HCT116 (cell line): ENCODE measurements at regions not wholly inside any gene's neighbourhood (a gene's known extent, or its start where the extent isn't known, plus 50 kb on each side); places are given as distances from the start of the nearest gene placed in this dataset.

Experiments
- ATF3 ChIP-seq: IDR thresholded peaks from 2 replicates; pipeline ENCODE4 v1.6.1; 2012
- CTCF ChIP-seq, 3 experiments: fragments of 200-600 bp in 1 of 3; sonication (generic) in 1 of 3; IDR thresholded peaks in 2 of 3; conservative IDR thresholded peaks in 1 of 3; 2 replicates each; pipeline ENCODE4 v1.5.1; 2012 to 2017; ENCODE audit warnings: low read depth in 2 of 3, low read length in 2 of 3, antibody characterized with exemption in 1 of 3, borderline replicate concordance in 1 of 3, control low read depth in 1 of 3, mild to moderate bottlenecking in 1 of 3, mixed read lengths in 1 of 3, mixed run types in 1 of 3, moderate library complexity in 1 of 3; ENCODE audit not compliant: insufficient read depth in 1 of 3
- EGR1 ChIP-seq: IDR thresholded peaks from 2 replicates; pipeline ENCODE4 v1.6.1; 2012; ENCODE audit warnings: low read depth
- EZH2 ChIP-seq: fragments of 200-600 bp; sonication (generic); IDR thresholded peaks from 2 replicates; pipeline ENCODE4 v1.6.1; 2017; ENCODE audit warnings: antibody characterized with exemption, mixed run types
- EZH2phosphoT487 ChIP-seq: fragments of 200-600 bp; IDR thresholded peaks from 2 replicates; pipeline ENCODE4 v1.6.1; 2018; ENCODE audit warnings: antibody characterized with exemption, borderline replicate concordance
- POLR2A ChIP-seq: IDR thresholded peaks from 2 replicates; pipeline ENCODE4 v1.7.0; 2011; ENCODE audit warnings: borderline replicate concordance; ENCODE audit not compliant: insufficient read depth, insufficient read length; ENCODE audit errors: extremely low read depth
- RAD21 ChIP-seq: IDR thresholded peaks from 2 replicates; pipeline ENCODE4 v1.6.1; 2012; ENCODE audit warnings: low read depth, mild to moderate bottlenecking
- SIN3A ChIP-seq: IDR thresholded peaks from 2 replicates; pipeline ENCODE4 v1.6.1; 2012; ENCODE audit warnings: low read depth
- SP1 ChIP-seq: IDR thresholded peaks from 2 replicates; pipeline ENCODE4 v1.6.1; 2012; ENCODE audit warnings: low read depth
- TCF7L2 ChIP-seq: IDR thresholded peaks from 2 replicates; pipeline ENCODE4 v1.7.0; 2011; ENCODE audit warnings: borderline replicate concordance, inconsistent platforms; ENCODE audit not compliant: insufficient read depth, insufficient read length; ENCODE audit errors: extremely low read depth
- YY1 ChIP-seq: IDR thresholded peaks from 2 replicates; pipeline ENCODE4 v1.6.1; 2011; ENCODE audit warnings: low read length, low read depth, moderate library complexity, mild to moderate bottlenecking; ENCODE audit not compliant: insufficient replicate concordance; ENCODE audit errors: extremely low read depth
- ZBTB33 ChIP-seq: IDR thresholded peaks from 2 replicates; pipeline ENCODE4 v1.6.1; 2011; ENCODE audit warnings: mild to moderate bottlenecking, low read length, moderate library complexity; ENCODE audit not compliant: insufficient replicate concordance; ENCODE audit errors: extremely low read depth
- ZFX ChIP-seq: fragments of 450-650 bp; IDR thresholded peaks from 2 replicates; pipeline ENCODE4 v1.6.1; 2017
- TF ChIP-seq, protein P1 (sequence below): IDR thresholded peaks from 2 replicates; pipeline ENCODE4 v1.6.1; 2012

GRCh38 chr20:1807394-1807793 lies 87.8 kb upstream of the SIRPA start:
- TF ChIP-seq POLR2A (no peak), CTCF (IDR thresholded peaks at IDR 0.05 in 2 of 3, conservative IDR thresholded peaks at IDR 0.05 in 1 of 3; ENCODE audit: borderline replicate concordance in 1 of 3, insufficient read depth in 1 of 3, low read depth in 2 of 3, low read length in 2 of 3) (no peak), ATF3 (no peak), EZH2 (no peak), ZBTB33 (no peak), ZFX (no peak), EZH2phosphoT487 (no peak), RAD21 (no peak), SP1 (no peak), EGR1 (no peak), SIN3A (no peak), YY1 (no peak), TCF7L2 (no peak)
- TF ChIP-seq, protein P1, sequence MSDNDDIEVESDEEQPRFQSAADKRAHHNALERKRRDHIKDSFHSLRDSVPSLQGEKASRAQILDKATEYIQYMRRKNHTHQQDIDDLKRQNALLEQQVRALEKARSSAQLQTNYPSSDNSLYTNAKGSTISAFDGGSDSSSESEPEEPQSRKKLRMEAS, result no peak
